ENCODE measurements at regions not wholly inside any gene's neighbourhood (a gene's known extent, or its start where the extent isn't known, plus 50 kb on each side); places are given as distances from the start of the nearest gene placed in this dataset.

DNA sequence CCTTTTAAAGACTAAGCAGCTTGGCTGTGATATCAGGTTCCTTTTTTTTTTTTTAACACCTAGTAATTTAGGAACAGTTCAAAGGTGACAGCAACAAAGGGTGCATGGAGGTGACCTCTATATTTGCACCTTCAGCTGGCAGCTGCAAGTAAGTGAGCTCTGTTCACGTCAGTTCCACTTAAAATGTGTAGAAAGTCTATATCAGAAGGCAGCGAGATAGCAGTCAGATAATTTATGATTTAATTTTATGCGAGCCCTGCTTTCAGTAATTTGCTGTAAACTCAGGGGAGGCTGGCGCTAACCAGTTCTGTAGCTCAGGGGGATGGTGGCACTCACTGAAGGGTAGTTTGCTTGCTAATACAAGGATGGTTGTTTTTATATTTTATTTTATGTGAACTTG is 602.8 kb upstream of the MMS22L start:
- TF ChIP-seq, protein P1, sequence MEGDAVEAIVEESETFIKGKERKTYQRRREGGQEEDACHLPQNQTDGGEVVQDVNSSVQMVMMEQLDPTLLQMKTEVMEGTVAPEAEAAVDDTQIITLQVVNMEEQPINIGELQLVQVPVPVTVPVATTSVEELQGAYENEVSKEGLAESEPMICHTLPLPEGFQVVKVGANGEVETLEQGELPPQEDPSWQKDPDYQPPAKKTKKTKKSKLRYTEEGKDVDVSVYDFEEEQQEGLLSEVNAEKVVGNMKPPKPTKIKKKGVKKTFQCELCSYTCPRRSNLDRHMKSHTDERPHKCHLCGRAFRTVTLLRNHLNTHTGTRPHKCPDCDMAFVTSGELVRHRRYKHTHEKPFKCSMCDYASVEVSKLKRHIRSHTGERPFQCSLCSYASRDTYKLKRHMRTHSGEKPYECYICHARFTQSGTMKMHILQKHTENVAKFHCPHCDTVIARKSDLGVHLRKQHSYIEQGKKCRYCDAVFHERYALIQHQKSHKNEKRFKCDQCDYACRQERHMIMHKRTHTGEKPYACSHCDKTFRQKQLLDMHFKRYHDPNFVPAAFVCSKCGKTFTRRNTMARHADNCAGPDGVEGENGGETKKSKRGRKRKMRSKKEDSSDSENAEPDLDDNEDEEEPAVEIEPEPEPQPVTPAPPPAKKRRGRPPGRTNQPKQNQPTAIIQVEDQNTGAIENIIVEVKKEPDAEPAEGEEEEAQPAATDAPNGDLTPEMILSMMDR (IDR thresholded peaks at IDR 0.05; ENCODE audit: extremely low read depth, insufficient read depth, missing control alignments) = no peak
- no peak for DNase-seq (ENCODE audit: low spot score)
- in situ Hi-C loops (cut with MboI; ENCODE audit: low pct_unique_long_range_greater_than_20kb, low sequenced_read_pairs, unreplicated experiment) = no loop called here

DNA sequence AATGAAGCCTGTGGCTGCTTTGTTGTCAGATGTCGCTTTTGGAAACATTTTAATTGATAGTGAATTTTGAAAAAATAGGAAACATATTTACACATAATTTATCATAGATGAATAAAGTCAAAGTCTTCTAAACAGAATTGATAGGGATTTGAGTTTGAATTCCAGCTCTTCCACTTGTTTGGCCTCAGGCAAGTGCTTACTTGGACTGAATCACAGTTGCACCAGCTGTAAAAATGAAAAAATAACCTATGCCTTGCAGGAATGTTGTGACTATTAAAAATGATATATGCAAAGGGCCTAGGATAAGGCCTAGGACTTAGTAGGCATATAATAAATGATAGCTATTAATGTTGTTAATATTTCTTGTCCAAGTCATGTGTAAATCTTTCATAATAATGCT is 618.5 kb upstream of the MMS22L start:
- in situ Hi-C loops (cut with MboI; ENCODE audit: low pct_unique_long_range_greater_than_20kb, low sequenced_read_pairs, unreplicated experiment) = no loop called here
- DNase-seq (ENCODE audit: low spot score) = no peak
- TF ChIP-seq, protein P1 (IDR thresholded peaks at IDR 0.05; ENCODE audit: extremely low read depth, insufficient read depth, missing control alignments) = no peak

DNA sequence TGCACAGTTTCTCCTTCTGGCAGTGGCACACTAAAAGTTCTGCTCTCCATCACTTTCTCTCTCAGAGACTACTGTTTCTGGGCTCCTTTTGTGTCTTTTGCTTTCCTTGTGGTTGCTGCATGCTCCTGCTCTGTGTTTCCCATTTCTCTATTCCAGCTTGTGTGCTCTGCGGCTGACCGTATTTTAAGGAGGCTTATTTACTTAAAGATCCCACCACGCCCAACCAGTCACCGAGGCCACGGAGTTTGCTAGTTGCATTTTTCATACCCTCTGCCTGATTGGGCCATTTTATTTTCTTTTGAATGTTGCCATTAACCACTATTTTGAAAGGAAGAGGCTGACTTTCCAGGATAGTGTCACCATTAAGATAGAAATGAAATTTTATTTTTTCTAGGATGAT is 626.4 kb upstream of the MMS22L start:
- in situ Hi-C loops (cut with MboI; ENCODE audit: low pct_unique_long_range_greater_than_20kb, low sequenced_read_pairs, unreplicated experiment) = no loop called here
- DNase-seq (ENCODE audit: low spot score) = no peak
- TF ChIP-seq, protein P1 (IDR thresholded peaks at IDR 0.05; ENCODE audit: extremely low read depth, insufficient read depth, missing control alignments) = no peak

DNA sequence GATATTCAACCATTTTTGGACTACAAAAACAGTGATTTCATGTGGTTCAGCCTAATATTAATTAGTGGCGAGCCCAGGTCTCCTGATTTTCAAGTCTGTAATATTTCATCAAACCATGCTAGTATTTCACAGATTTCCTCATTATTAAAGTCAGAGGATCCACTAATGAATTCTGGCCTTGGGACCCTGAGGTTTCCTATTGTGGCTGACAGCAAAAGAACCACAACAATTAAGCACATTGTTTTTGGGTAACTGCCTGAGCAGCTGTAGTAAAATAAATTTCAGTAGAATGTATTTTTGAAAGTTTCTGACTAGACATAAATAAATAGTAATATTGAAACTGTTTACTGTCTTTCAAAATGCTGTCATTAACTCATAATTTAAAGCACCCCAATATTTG is 630.7 kb upstream of the MMS22L start:
- in situ Hi-C loops (cut with MboI; ENCODE audit: low pct_unique_long_range_greater_than_20kb, low sequenced_read_pairs, unreplicated experiment) = no loop called here
- no peak for DNase-seq (ENCODE audit: low spot score)
- TF ChIP-seq, protein P1 (IDR thresholded peaks at IDR 0.05; ENCODE audit: extremely low read depth, insufficient read depth, missing control alignments) = no peak

DNA sequence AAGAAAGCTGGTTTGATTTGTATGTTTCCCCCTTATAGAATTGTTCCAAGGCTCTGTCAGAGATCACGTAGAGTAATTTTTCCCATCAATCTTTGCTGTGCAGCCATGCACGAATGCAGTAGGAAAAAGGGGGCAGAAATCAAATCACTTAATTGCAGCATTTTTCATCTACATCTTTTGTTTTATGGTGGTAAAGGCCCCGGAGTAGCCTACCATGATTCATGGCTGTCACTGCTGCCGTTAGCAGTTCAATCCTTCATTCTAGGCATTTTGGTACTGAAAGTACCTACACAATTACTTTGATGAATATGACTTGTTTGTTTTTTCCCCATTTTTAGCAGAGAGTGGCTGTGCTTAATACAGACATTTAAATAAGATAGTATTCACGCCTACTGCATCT is 631.9 kb upstream of the MMS22L start:
- TF ChIP-seq, protein P1 (IDR thresholded peaks at IDR 0.05; ENCODE audit: extremely low read depth, insufficient read depth, missing control alignments) = no peak
- DNase-seq (ENCODE audit: low spot score) = no peak
- in situ Hi-C loops (cut with MboI; ENCODE audit: low pct_unique_long_range_greater_than_20kb, low sequenced_read_pairs, unreplicated experiment) = no loop called here

DNA sequence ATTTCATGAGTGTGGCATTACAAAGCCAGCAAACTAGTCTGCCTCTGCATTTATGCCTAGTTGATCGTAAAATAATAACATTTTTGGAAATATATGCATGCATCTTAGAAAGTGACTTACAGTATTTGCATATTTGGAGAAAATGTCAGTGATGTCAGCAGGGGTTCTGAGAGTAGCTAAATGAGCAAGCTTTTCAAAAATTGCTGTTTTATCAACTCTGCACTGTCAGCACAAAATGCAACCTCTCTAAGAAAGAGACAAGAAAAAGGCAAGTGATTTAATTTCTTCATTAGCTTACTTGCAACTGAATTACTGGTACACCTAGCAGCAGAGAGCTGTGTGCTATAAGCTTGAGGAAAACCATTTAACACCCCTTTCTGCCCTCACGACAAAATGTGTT is 632.5 kb upstream of the MMS22L start:
- in situ Hi-C loops (cut with MboI; ENCODE audit: low pct_unique_long_range_greater_than_20kb, low sequenced_read_pairs, unreplicated experiment) = no loop called here
- no peak for DNase-seq (ENCODE audit: low spot score)
- TF ChIP-seq, protein P1 (IDR thresholded peaks at IDR 0.05; ENCODE audit: extremely low read depth, insufficient read depth, missing control alignments) = no peak

DNA sequence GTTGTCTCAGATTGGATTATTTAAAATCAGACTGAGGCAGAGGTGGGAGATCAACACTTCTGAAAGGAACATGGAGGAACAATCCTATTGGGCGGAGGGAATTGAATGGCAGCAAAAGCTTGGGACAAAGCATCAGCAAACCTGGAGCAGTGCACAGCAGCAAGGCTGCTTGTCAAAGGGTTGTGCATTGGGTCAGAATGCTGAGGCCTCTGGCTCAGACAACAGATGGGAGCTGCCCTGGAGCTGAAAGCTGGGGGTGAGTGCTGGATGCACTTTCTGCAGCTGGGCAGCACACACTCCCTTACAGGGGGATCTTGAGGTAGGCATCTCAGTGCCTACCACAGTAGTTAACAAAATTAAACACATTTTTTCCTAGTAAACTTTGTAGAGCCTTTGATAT is 634.4 kb upstream of the MMS22L start:
- DNase-seq (ENCODE audit: low spot score) = no peak
- in situ Hi-C loops (cut with MboI; ENCODE audit: low pct_unique_long_range_greater_than_20kb, low sequenced_read_pairs, unreplicated experiment) = no loop called here
- TF ChIP-seq, protein P1 (IDR thresholded peaks at IDR 0.05; ENCODE audit: extremely low read depth, insufficient read depth, missing control alignments) = no peak

Data from GM13977 (cell line).